ENCODE measurements at regions not wholly inside any gene's neighbourhood (a gene's known extent, or its start where the extent isn't known, plus 50 kb on each side); places are given as distances from the start of the nearest gene placed in this dataset.

- TF ChIP-seq ZC3H10 (CRISPR knock-in tag; IDR thresholded peaks at IDR 0.05) (no peak), ZFP30 (CRISPR knock-in tag; IDR thresholded peaks at IDR 0.05) (no peak)
- ATAC-seq = no peak
Observed at GRCh38 chr1:199362996-199363395, 664.5 kb upstream of the NR5A2 start.

DNA sequence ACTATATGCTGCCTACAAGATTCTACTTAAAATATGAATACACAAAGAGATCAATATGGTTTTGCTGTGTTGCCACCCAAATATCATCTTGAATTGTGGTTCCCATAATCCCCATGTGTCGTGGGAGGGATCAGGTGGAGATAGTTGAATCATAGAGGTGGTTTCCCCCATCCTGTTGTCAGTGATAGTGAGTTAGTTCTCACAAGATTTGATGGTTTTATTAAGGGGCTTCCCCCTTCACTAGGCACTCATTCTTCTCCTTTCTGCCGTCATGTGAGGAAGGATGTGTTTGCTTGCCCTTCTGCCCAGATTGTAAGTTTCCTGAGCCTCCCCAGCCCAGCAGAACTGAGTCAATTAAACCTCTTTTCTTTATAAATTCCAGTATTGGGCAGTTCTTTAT lies 654.4 kb upstream of the NR5A2 start:
- no peak for ATAC-seq
- TF ChIP-seq ZNF565 (CRISPR knock-in tag; conservative IDR thresholded peaks at IDR 0.05; ENCODE audit: low read depth) (no peak), ZNF70 (CRISPR knock-in tag; IDR thresholded peaks at IDR 0.05) (no peak), SNAI2 (CRISPR knock-in tag; IDR thresholded peaks at IDR 0.05) (no peak), TCF4 (CRISPR knock-in tag; IDR thresholded peaks at IDR 0.05; ENCODE audit: borderline replicate concordance) (no peak)

- ATAC-seq = no peak
Observed at GRCh38 chr1:199377211-199377610, 650.3 kb upstream of the NR5A2 start.

GRCh38 chr1:199383793-199384192 lies 643.7 kb upstream of the NR5A2 start:
- ATAC-seq = no peak
- TF ChIP-seq CSRNP3 (CRISPR knock-in tag; IDR thresholded peaks at IDR 0.05) = no peak
- no peak for TF ChIP-seq ZNF8 (CRISPR knock-in tag; IDR thresholded peaks at IDR 0.05)
- no peak for TF ChIP-seq RARB (CRISPR knock-in tag; IDR thresholded peaks at IDR 0.05)
- TF ChIP-seq ZC3H10 (CRISPR knock-in tag; IDR thresholded peaks at IDR 0.05) = no peak
- no peak for TF ChIP-seq ZNF565 (CRISPR knock-in tag; conservative IDR thresholded peaks at IDR 0.05; ENCODE audit: low read depth)

More at GRCh38 chr1:199377211-199377610, 650.3 kb upstream of the NR5A2 start:
- TF ChIP-seq GLIS3 (CRISPR knock-in tag; IDR thresholded peaks at IDR 0.05) = no peak
- TF ChIP-seq POU6F1 (CRISPR knock-in tag; IDR thresholded peaks at IDR 0.05; ENCODE audit: borderline replicate concordance, low read depth) = no peak
- TF ChIP-seq ZC3H10 (CRISPR knock-in tag; IDR thresholded peaks at IDR 0.05) = no peak
- TF ChIP-seq CSRNP3 (CRISPR knock-in tag; IDR thresholded peaks at IDR 0.05) = no peak
- no peak for TF ChIP-seq ARNTL (CRISPR knock-in tag; IDR thresholded peaks at IDR 0.05; ENCODE audit: borderline replicate concordance, low read depth)
- no peak for TF ChIP-seq TCF4 (CRISPR knock-in tag; IDR thresholded peaks at IDR 0.05; ENCODE audit: borderline replicate concordance)
- TF ChIP-seq CSDC2 (CRISPR knock-in tag; IDR thresholded peaks at IDR 0.05) = no peak

GRCh38 chr1:199394856-199395255 lies 632.7 kb upstream of the NR5A2 start:
- no peak for ATAC-seq
- TF ChIP-seq ZNF565 (CRISPR knock-in tag; conservative IDR thresholded peaks at IDR 0.05; ENCODE audit: low read depth) (no peak), ISL1 (CRISPR knock-in tag; IDR thresholded peaks at IDR 0.05) (no peak), CSDC2 (CRISPR knock-in tag; IDR thresholded peaks at IDR 0.05) (no peak), ZFP30 (CRISPR knock-in tag; IDR thresholded peaks at IDR 0.05) (no peak), CREB5 (CRISPR knock-in tag; IDR thresholded peaks at IDR 0.05; ENCODE audit: low read depth) (no peak), ESRRG (CRISPR knock-in tag; IDR thresholded peaks at IDR 0.05) (no peak), CSRNP3 (CRISPR knock-in tag; IDR thresholded peaks at IDR 0.05) (no peak), PPARA (CRISPR knock-in tag; IDR thresholded peaks at IDR 0.05; ENCODE audit: borderline replicate concordance) (no peak), GLIS3 (CRISPR knock-in tag; IDR thresholded peaks at IDR 0.05) (no peak), ZNF8 (CRISPR knock-in tag; IDR thresholded peaks at IDR 0.05) (no peak), OSR1 (CRISPR knock-in tag; IDR thresholded peaks at IDR 0.05) (no peak), ARNTL (CRISPR knock-in tag; IDR thresholded peaks at IDR 0.05; ENCODE audit: borderline replicate concordance, low read depth) (no peak), ZNF70 (CRISPR knock-in tag; IDR thresholded peaks at IDR 0.05) (no peak), ZC3H10 (CRISPR knock-in tag; IDR thresholded peaks at IDR 0.05) (no peak), SNAI2 (CRISPR knock-in tag; IDR thresholded peaks at IDR 0.05) (no peak), TOX (CRISPR knock-in tag; IDR thresholded peaks at IDR 0.05; ENCODE audit: borderline replicate concordance) (no peak), TCF4 (CRISPR knock-in tag; IDR thresholded peaks at IDR 0.05; ENCODE audit: borderline replicate concordance) (no peak), RARB (CRISPR knock-in tag; IDR thresholded peaks at IDR 0.05) (no peak), POU6F1 (CRISPR knock-in tag; IDR thresholded peaks at IDR 0.05; ENCODE audit: borderline replicate concordance, low read depth) (no peak)
- TF ChIP-seq, protein P1, sequence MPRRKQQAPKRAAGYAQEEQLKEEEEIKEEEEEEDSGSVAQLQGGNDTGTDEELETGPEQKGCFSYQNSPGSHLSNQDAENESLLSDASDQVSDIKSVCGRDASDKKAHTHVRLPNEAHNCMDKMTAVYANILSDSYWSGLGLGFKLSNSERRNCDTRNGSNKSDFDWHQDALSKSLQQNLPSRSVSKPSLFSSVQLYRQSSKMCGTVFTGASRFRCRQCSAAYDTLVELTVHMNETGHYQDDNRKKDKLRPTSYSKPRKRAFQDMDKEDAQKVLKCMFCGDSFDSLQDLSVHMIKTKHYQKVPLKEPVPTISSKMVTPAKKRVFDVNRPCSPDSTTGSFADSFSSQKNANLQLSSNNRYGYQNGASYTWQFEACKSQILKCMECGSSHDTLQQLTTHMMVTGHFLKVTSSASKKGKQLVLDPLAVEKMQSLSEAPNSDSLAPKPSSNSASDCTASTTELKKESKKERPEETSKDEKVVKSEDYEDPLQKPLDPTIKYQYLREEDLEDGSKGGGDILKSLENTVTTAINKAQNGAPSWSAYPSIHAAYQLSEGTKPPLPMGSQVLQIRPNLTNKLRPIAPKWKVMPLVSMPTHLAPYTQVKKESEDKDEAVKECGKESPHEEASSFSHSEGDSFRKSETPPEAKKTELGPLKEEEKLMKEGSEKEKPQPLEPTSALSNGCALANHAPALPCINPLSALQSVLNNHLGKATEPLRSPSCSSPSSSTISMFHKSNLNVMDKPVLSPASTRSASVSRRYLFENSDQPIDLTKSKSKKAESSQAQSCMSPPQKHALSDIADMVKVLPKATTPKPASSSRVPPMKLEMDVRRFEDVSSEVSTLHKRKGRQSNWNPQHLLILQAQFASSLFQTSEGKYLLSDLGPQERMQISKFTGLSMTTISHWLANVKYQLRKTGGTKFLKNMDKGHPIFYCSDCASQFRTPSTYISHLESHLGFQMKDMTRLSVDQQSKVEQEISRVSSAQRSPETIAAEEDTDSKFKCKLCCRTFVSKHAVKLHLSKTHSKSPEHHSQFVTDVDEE (CRISPR knock-in tag; IDR thresholded peaks at IDR 0.05) = no peak
